B cell (primary cell): ENCODE measurements at regions not wholly inside any gene's neighbourhood (a gene's known extent, or its start where the extent isn't known, plus 50 kb on each side); places are given as distances from the start of the nearest gene placed in this dataset.

Source experiments
- EZH2 ChIP-seq: IDR thresholded peaks from 2 replicates; pipeline ENCODE4 v1.6.1; 2012; ENCODE audit warnings: borderline replicate concordance, low read depth, mild to moderate bottlenecking, moderate library complexity, low read length; ENCODE audit not compliant: insufficient read depth, poor library complexity, severe bottlenecking
- TF ChIP-seq, protein P1 (sequence below): fragments of 200-600 bp; IDR thresholded peaks from one replicate; pipeline ENCODE4 v1.8.0; 2022; ENCODE audit warnings: antibody characterized with exemption, mild to moderate bottlenecking

- TF ChIP-seq, protein P1, sequence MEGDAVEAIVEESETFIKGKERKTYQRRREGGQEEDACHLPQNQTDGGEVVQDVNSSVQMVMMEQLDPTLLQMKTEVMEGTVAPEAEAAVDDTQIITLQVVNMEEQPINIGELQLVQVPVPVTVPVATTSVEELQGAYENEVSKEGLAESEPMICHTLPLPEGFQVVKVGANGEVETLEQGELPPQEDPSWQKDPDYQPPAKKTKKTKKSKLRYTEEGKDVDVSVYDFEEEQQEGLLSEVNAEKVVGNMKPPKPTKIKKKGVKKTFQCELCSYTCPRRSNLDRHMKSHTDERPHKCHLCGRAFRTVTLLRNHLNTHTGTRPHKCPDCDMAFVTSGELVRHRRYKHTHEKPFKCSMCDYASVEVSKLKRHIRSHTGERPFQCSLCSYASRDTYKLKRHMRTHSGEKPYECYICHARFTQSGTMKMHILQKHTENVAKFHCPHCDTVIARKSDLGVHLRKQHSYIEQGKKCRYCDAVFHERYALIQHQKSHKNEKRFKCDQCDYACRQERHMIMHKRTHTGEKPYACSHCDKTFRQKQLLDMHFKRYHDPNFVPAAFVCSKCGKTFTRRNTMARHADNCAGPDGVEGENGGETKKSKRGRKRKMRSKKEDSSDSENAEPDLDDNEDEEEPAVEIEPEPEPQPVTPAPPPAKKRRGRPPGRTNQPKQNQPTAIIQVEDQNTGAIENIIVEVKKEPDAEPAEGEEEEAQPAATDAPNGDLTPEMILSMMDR, result no peak
- no peak for TF ChIP-seq EZH2
Measured at GRCh38 chr6:113363048-113363798, 493.9 kb upstream of the MARCKS start.
